ENCODE measurements at regions not wholly inside any gene's neighbourhood (a gene's known extent, or its start where the extent isn't known, plus 50 kb on each side); places are given as distances from the start of the nearest gene placed in this dataset.

DNA sequence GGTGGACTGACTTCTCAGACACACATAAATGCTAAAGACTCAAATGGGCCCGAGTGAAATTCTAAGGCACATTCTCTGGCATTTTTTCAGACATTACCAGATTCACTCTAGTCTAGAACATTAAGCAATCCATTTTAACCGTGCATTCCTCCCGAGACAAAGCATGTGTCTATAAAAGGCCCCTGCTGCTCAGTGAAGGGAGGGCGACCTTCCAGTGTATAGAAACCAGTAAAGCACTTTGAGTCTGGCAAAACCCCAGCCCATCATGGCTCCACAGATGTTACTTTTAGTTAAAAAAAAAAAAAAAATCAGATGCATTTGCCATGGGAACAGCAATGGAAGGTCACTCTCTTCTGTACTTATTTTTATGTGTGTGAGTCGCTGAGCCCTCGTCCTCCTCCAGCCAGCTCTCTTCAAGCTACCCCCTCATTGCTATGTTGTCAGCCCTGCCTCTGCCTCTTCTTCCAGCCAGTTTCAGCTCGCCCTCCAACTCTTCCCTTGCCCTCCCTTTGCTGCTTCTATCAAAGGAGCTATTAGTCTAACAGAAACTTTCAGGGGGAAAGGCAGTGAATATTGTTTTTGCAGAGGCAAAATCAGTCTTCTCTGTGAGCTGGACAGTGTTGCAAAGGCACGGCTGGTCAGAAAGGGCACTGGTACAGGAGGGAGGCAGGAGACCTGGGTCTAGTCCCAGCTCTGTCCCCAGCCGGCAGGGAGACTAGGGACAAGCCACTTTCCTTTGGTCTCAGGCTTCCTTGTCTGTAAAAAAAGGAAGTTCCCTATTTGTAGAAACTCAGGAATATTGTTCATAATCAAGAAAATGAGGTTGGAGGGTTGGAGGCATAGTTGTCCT, 644.2 kb downstream of the ZNF674 start:
- H3K9ac ChIP-seq (ENCODE audit: low read depth, low read length), result no peak overlapping the region
- no peaks in the 10 kb centered on the region for H3K36me3 ChIP-seq (ENCODE audit: insufficient read depth, low read depth, low read length)
- H3K27me3 ChIP-seq (ENCODE audit: insufficient read depth, low read length), result no peaks in the 10 kb centered on the region
- H3K27ac ChIP-seq (ENCODE audit: low read length), result no peak overlapping the region
- H3K4me1 ChIP-seq (ENCODE audit: insufficient read depth, low read length), result peaks cover 11% of the 10 kb centered on the region; the same call in 1 of the 2 replicates
- no peaks in the 10 kb centered on the region for H3K9me3 ChIP-seq (ENCODE audit: insufficient read depth, low read depth, low read length)
- no peak overlapping the region for H3K4me3 ChIP-seq (ENCODE audit: low read length)

DNA sequence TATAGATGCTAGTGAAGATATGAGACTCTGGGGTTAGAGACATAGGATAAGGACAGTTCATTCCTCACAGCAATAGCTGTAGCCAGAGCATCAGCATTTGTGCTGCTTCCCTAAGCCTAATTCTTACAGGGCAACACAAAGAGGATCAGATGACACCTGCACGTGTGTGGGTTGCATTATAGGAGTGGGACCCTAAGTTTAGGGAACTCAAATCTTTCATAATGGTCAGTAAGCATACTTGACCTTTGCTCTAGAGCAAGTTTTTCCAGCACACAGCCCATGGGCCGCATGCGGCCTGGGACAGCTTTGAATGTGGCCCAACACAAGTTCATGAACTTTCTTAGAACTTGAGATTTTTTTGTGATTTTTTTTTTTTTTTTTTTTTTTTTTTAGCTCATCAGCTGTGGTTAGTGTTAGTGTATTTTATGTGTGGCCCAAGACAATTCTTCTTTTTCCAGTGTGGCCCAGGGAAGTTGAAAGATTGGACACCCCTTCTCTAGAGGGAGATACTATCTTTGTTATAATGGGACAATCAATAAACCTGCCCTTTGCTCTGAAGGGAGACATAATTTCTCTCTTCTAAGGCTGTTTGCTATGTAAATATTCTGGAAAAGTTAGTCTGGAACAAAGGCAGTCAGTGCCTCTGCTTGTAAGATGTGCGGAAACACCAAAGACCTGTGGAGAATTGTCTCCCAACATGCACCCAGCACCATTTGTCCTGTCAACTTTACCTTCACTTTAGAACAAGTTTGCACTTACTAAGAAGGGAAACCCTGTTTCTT, 650.2 kb downstream of the ZNF674 start:
- Histone ChIP-seq H3K4me3 (ENCODE audit: low read length) (no peak overlapping the region), H3K36me3 (ENCODE audit: insufficient read depth, low read depth, low read length) (no peaks in the 10 kb centered on the region), H3K4me1 (ENCODE audit: insufficient read depth, low read length) (no peaks in the 10 kb centered on the region), H3K27me3 (ENCODE audit: insufficient read depth, low read length) (no peaks in the 10 kb centered on the region), H3K9me3 (ENCODE audit: insufficient read depth, low read depth, low read length) (no peaks in the 10 kb centered on the region), H3K9ac (ENCODE audit: low read depth, low read length) (no peak overlapping the region), H3K27ac (ENCODE audit: low read length) (no peak overlapping the region)

DNA sequence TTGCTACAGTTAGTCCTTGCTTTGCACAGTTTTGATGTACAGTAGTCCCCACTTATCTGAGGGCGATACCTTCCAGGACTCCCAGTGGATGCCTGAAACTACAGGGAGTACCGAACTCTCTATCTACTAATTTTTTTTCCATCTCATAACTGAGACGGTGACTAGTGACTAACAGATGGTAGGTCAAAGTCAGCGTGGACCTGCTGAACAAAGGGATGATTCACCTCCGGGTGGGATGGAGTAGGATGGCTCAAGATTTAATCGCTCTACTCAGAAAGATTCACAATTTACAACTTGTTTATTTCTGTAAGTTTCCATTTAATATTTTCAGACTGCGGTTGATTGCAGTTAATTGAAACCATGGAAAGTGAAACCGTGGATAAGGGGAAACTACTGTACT, 655.8 kb downstream of the ZNF674 start:
- Histone ChIP-seq H3K27ac (ENCODE audit: low read length) (no peak overlapping the region), H3K36me3 (ENCODE audit: insufficient read depth, low read depth, low read length) (no peaks in the 10 kb centered on the region), H3K9me3 (ENCODE audit: insufficient read depth, low read depth, low read length) (no peaks in the 10 kb centered on the region), H3K4me3 (ENCODE audit: low read length) (no peak overlapping the region), H3K27me3 (ENCODE audit: insufficient read depth, low read length) (no peaks in the 10 kb centered on the region), H3K9ac (ENCODE audit: low read depth, low read length) (no peak overlapping the region), H3K4me1 (ENCODE audit: insufficient read depth, low read length) (no peaks in the 10 kb centered on the region)

DNA sequence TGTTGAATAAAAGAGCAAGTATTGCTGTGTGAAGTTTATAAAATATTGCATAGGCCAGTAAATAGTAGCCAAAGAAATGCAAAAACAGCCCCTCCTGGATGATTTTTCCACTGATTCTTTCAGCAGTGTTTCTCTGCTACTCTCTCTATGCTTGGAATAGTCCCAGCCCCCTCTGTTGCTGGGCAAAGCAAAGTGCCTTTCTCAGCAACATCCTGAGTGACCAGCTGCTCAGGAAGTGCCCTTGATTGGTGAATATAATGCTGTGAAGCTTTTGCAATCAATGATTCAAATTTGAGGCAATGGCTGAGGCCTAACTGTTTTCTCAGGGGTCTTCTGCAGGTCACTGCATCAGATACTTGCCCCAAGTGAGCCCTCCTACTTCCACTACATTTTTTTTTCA, 656.7 kb downstream of the ZNF674 start:
- Histone ChIP-seq H3K27me3 (ENCODE audit: insufficient read depth, low read length) (no peaks in the 10 kb centered on the region), H3K9ac (ENCODE audit: low read depth, low read length) (no peak overlapping the region), H3K4me3 (ENCODE audit: low read length) (no peak overlapping the region), H3K36me3 (ENCODE audit: insufficient read depth, low read depth, low read length) (no peaks in the 10 kb centered on the region), H3K4me1 (ENCODE audit: insufficient read depth, low read length) (no peaks in the 10 kb centered on the region), H3K9me3 (ENCODE audit: insufficient read depth, low read depth, low read length) (no peaks in the 10 kb centered on the region), H3K27ac (ENCODE audit: low read length) (no peak overlapping the region)

DNA sequence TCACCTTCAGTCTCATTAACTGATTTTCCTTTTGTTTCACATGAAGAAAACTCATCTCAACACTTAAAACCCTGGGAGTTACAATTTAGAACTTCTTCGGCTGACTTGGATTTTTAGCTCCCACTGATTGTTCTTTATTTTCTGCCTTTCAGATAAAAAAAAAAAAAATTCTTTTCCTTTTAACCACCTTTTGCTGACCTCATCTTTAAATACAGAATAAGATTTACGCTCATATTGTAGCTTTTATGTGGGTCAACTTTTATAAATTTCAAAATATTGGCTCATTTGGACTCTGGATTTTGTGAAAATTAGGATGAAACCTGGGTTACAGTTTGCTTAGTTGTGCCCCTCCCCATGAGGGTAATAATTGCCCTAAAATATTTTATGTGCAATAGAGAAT, 659.3 kb downstream of the ZNF674 start:
- H3K4me1 ChIP-seq (ENCODE audit: insufficient read depth, low read length), result no peaks in the 10 kb centered on the region
- H3K27ac ChIP-seq (ENCODE audit: low read length), result no peak overlapping the region
- H3K9me3 ChIP-seq (ENCODE audit: insufficient read depth, low read depth, low read length), result no peaks in the 10 kb centered on the region
- no peak overlapping the region for H3K4me3 ChIP-seq (ENCODE audit: low read length)
- H3K9ac ChIP-seq (ENCODE audit: low read depth, low read length), result no peak overlapping the region
- H3K27me3 ChIP-seq (ENCODE audit: insufficient read depth, low read length), result no peaks in the 10 kb centered on the region
- no peaks in the 10 kb centered on the region for H3K36me3 ChIP-seq (ENCODE audit: insufficient read depth, low read depth, low read length)

DNA sequence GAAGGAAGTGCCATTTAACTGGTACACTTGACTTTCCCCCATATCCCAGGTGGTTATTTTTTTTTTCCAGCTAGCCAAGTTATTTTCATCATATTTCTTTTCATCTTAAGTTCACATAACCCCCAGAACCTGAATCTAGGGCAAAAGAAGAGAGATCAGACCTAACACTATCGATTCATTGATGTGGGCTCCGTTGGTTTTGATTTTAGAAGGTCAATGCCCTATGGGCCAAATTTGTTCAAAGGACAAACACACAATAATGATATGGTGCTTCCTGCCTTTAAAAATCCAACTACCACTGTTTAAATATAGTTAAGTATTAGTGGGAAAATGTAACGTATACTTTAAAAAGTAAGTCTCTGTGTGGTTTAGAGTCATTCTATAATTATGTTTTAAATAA, 665.7 kb downstream of the ZNF674 start:
- Histone ChIP-seq H3K27me3 (ENCODE audit: insufficient read depth, low read length) (no peaks in the 10 kb centered on the region), H3K4me3 (ENCODE audit: low read length) (no peak overlapping the region), H3K9ac (ENCODE audit: low read depth, low read length) (no peak overlapping the region), H3K36me3 (ENCODE audit: insufficient read depth, low read depth, low read length) (no peaks in the 10 kb centered on the region), H3K27ac (ENCODE audit: low read length) (no peak overlapping the region), H3K4me1 (ENCODE audit: insufficient read depth, low read length) (0 out of 2 replicates have a peak, but pooled peaks cover under 1% of the 10 kb centered on the region), H3K9me3 (ENCODE audit: insufficient read depth, low read depth, low read length) (no peaks in the 10 kb centered on the region)

DNA sequence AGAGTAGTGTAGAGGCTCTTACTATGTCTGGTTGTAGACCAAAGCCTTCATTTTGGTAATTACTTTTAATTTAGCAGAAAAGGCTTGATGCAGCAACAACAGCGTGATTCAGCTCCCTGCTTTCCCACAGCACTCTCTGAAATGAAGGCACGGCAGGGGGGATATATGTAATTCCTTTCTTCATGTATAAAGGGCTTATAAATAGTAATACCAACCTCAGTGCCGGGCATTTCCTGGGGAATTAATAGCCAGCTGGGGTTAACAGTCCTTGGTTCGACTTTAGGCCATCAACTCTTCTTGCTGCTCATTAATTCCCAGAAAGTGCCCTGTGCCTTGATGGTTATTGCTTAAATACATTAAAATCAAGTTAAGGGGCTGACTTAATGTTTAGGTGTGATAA, 669.0 kb downstream of the ZNF674 start:
- Histone ChIP-seq H3K4me3 (ENCODE audit: low read length) (no peak overlapping the region), H3K27ac (ENCODE audit: low read length) (no peak overlapping the region), H3K27me3 (ENCODE audit: insufficient read depth, low read length) (no peaks in the 10 kb centered on the region), H3K9ac (ENCODE audit: low read depth, low read length) (no peak overlapping the region), H3K9me3 (ENCODE audit: insufficient read depth, low read depth, low read length) (no peaks in the 10 kb centered on the region), H3K36me3 (ENCODE audit: insufficient read depth, low read depth, low read length) (no peaks in the 10 kb centered on the region), H3K4me1 (ENCODE audit: insufficient read depth, low read length) (peaks cover 5% of the 10 kb centered on the region; the same call in 1 of the 2 replicates)

DNA sequence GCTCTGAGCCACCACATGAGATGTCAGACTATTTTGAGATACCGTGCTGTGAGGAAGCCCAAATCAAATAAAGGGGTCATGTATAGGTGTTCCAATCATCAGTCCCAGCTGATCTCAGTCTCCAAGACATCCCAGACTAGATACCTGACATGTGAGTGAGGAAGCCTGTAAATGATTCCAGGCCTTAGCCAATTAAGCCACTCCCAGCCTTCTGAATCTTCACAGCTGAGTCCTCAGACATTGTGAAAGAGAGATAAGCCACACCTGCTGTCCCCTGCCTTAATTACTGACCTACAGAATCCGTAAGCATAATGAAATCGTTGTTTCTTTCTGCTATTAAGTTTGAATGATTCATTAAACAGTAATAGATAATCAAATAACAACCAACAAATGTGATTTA, 671.4 kb downstream of the ZNF674 start:
- H3K9me3 ChIP-seq (ENCODE audit: insufficient read depth, low read depth, low read length), result no peaks in the 10 kb centered on the region
- H3K4me1 ChIP-seq (ENCODE audit: insufficient read depth, low read length), result peaks cover 5% of the 10 kb centered on the region; the same call in 1 of the 2 replicates
- no peak overlapping the region for H3K4me3 ChIP-seq (ENCODE audit: low read length)
- H3K27ac ChIP-seq (ENCODE audit: low read length), result no peak overlapping the region
- H3K36me3 ChIP-seq (ENCODE audit: insufficient read depth, low read depth, low read length), result no peaks in the 10 kb centered on the region
- no peaks in the 10 kb centered on the region for H3K27me3 ChIP-seq (ENCODE audit: insufficient read depth, low read length)
- no peak overlapping the region for H3K9ac ChIP-seq (ENCODE audit: low read depth, low read length)

DNA sequence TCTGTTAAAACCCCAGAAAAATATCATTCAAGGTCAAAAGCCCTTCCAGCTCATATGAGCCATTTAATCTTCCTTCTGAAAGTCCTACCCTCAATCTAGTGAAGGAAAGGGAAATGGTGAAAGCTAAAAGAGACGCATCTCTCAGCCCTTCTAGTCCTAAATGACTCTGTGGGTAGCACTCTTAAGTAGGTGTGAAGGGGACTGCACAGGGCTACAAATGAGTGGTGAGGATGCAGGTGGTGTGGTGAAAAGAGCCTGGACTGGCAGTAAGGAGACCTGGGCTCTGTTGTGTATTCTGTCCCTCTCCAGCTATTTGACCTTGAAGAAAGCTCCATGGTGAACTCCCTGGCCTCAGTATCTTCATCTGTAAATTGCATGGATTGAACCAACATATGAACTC, 671.8 kb upstream of the DIPK2B start:
- no peak overlapping the region for H3K4me3 ChIP-seq (ENCODE audit: low read length)
- H3K9ac ChIP-seq (ENCODE audit: low read depth, low read length), result no peak overlapping the region
- H3K9me3 ChIP-seq (ENCODE audit: insufficient read depth, low read depth, low read length), result no peaks in the 10 kb centered on the region
- no peaks in the 10 kb centered on the region for H3K36me3 ChIP-seq (ENCODE audit: insufficient read depth, low read depth, low read length)
- no peak overlapping the region for H3K27ac ChIP-seq (ENCODE audit: low read length)
- peaks cover 5% of the 10 kb centered on the region; the same call in 1 of the 2 replicates for H3K4me1 ChIP-seq (ENCODE audit: insufficient read depth, low read length)
- H3K27me3 ChIP-seq (ENCODE audit: insufficient read depth, low read length), result no peaks in the 10 kb centered on the region

DNA sequence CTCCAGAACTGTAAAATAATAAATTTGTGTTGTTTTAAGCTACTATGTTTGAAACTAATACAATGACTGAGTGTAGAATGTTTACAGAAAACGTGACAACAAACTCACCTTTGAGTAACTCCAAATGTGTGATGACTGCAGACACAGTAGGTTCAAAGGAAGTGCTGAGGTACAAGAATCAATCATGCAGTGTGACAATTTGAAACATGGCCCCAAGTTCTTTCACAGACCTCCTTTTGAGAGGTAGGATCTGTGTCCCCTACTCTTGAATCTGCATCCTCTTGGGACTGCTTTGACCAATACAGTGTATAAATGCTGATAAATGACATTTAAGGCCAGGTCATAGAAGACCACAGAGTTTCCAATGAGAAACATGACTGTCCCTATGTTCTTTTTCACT, 667.7 kb upstream of the DIPK2B start:
- Histone ChIP-seq H3K9me3 (ENCODE audit: insufficient read depth, low read depth, low read length) (no peaks in the 10 kb centered on the region), H3K4me3 (ENCODE audit: low read length) (no peak overlapping the region), H3K27ac (ENCODE audit: low read length) (no peak overlapping the region), H3K36me3 (ENCODE audit: insufficient read depth, low read depth, low read length) (no peaks in the 10 kb centered on the region), H3K4me1 (ENCODE audit: insufficient read depth, low read length) (no peaks in the 10 kb centered on the region), H3K9ac (ENCODE audit: low read depth, low read length) (no peak overlapping the region), H3K27me3 (ENCODE audit: insufficient read depth, low read length) (no peaks in the 10 kb centered on the region)

DNA sequence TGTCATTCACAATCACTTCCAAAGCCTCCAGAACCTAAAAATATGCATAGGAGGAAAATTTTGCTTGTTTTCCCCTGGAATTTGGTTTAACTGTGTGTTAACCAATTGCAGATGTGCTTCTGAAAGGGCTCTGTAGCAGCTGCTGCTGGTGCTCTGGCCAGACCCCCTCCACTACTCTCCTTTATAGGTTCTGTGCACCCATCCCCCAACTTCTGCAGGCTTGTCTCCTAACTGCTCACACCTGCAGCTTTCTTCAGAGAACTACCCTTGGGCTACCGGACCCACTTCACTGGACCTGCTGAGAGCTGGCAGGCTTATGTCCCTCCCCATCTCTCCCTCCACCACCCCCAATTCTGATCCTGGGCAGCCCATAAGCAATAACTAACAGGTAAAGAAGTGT, 662.1 kb upstream of the DIPK2B start:
- Histone ChIP-seq H3K9ac (ENCODE audit: low read depth, low read length) (no peak overlapping the region), H3K27ac (ENCODE audit: low read length) (no peak overlapping the region), H3K9me3 (ENCODE audit: insufficient read depth, low read depth, low read length) (no peaks in the 10 kb centered on the region), H3K36me3 (ENCODE audit: insufficient read depth, low read depth, low read length) (no peaks in the 10 kb centered on the region), H3K4me1 (ENCODE audit: insufficient read depth, low read length) (peaks cover 9% of the 10 kb centered on the region; the same call in 1 of the 2 replicates), H3K4me3 (ENCODE audit: low read length) (no peak overlapping the region), H3K27me3 (ENCODE audit: insufficient read depth, low read length) (no peaks in the 10 kb centered on the region)

DNA sequence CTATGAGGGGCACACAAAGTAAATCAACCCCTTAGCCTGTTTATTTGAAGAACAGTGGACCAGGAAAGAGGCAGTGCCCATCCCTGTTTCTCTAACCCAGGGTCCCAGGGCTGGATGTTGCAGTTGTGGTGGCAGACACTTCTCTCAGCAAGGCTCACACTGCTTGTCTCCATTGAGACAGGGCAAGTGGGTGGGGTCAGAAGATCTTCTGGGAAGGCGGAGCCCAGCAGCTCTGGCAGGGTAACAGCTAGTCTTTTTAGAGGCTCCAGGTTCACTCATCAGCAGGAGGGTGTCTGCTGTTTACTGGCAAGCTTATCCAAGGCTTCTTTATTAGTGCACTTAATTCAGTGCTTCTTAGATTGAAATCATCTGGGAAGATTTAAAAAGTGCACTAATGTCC, 659.8 kb upstream of the DIPK2B start:
- Histone ChIP-seq H3K4me1 (ENCODE audit: insufficient read depth, low read length) (peaks cover 9% of the 10 kb centered on the region; the same call in 1 of the 2 replicates), H3K4me3 (ENCODE audit: low read length) (no peak overlapping the region), H3K36me3 (ENCODE audit: insufficient read depth, low read depth, low read length) (no peaks in the 10 kb centered on the region), H3K27ac (ENCODE audit: low read length) (no peak overlapping the region), H3K9me3 (ENCODE audit: insufficient read depth, low read depth, low read length) (no peaks in the 10 kb centered on the region), H3K27me3 (ENCODE audit: insufficient read depth, low read length) (no peaks in the 10 kb centered on the region), H3K9ac (ENCODE audit: low read depth, low read length) (no peak overlapping the region)
